ENCODE measurements at regions not wholly inside any gene's neighbourhood (a gene's known extent, or its start where the extent isn't known, plus 50 kb on each side); places are given as distances from the start of the nearest gene placed in this dataset.
A peak's percentile ranks its signal among the peaks of the same experiment; 100 is the strongest.

DNA sequence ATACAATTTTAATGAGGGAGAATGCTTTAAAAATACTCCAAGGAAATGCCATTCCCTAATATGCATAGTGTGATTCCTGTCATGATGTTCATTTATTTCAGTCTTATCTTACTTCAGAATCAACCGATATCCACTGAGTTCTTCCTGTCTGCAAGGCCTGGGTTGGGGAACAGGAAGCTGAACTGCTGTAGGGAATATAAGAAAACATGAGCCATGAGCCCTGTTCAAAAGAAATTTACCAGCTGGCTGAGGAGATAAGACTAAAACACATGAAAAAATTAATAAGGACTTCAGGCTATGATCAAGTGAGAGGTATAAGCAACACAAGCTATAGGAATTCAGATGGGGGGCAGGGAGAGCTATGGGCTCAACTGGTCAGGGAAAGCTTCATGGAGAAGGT is 184.7 kb downstream of the PLPP4 start:
- no peak for DNase-seq (ENCODE audit: low read depth)

DNA sequence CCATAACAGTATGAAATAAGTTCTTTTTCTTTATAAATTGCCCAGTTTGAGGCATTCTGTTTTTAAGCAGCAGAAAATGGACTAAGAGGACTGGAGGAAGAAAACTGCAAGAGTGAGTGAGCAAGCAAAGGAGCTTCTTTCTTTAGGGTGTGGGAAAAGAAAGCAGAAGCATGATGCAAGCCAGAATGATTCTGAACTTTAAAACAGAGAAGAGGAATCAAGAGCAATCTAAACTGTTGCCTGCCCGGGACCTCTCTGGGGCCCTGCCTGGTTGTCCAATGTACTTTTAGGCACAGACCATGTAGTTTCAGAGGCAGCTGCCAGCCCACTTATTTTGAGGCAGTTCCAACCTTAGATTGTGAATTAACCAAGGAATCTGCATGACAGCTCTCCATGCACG is 186.3 kb downstream of the PLPP4 start:
- no peak for DNase-seq (ENCODE audit: low read depth)

DNA sequence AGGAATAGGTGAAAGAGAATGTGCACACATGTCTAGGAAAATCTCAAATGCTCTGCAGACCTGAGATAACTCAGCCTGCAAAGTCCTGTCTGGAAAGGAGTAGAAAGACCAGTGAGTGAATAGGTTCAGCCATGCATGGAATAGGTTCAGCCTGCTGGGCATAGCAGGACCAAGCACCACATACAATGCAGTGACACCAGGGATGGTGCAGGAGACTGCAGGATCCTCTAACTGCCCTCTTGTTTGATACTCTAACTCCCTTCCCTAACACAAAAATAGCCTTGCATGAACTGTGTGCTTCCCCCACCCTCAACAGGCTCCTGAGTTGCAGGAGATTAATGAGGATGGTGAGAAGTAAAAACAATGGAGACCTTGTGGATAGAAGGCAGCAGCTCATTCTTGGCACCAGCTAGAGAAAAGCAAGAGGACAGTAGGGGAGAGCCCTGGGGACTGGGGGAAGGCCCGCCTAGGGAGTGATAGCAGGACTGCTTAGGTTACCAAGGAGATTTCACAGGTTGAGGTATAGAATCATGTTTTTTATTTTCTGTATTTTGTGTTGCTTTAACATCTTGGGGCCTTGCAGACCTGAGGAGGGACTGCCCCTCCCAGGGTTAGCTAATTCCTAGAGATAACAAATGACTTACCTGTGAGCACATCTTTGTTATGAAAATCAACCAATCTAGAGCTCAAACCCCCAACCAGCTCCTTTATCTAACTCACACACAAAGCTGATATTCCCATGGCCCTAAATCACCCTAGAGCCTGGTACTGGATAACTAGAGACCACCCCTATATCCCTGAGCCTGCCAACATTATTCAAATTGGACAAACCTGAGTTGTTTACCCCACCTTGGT is 187.8 kb downstream of the PLPP4 start:
- DNase-seq (ENCODE audit: low read depth): no peak

DNA sequence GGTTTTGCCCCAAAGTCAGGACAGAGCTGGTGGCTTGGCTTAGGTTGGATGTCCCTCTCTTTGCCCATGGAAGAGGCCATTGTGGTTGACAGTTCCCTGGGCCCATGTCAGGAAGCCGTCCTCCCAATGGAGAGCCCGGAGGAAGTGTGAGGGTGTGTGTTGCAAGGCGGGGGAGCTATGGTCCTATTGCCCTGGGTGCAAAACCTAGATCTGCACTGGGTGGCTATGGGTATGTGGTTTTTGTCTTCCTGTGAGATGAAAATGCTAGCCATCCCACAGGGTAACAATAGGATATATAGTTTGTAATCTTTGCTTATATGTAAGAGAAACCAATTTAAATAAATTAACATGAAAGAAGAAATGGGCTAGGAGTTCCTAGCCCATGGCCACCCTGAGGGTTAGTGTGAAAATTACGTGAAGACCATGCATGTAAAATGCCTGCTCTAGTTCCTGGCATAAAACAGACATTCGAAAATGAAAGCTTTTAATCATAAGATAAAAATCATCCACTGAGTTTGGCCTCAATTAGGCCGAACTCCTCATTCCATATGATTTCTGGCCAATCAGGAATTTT is 189.2 kb downstream of the PLPP4 start:
- DNase-seq (ENCODE audit: low read depth): no peak

DNA sequence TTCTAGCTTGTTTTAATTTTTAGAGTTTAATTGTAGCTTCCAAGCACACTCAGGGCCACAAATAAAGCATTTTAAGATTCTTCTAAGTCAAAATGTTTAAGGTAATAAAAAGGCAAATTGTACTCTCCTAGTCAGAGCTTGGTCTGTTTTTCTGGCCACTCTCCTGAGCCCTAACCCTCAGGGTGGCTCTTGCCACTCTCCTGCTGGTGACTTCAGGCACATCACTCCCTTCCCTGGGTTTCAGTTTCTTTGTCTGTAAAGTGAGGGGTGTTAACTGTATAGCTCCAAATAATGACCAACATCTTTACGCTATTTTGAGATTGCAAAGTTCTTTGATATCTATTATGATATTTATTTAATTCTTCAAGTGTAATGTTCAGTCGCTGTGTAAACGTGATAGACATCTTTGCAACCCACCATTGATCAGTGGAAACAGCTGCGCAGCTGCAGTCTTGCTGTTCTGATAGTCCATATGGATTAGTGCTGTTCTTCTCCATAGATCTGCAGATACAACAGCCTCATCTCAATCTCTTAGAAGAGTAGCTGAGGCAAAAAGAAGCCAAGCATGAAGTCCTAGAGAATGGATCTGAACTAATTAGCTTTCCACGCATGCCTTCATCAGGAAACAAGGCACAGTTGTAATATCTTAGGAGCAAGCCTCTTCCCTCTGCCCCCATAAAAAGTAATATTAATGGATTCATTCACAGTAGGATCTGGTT is 189.9 kb downstream of the PLPP4 start:
- no peak for DNase-seq (ENCODE audit: low read depth)

DNA sequence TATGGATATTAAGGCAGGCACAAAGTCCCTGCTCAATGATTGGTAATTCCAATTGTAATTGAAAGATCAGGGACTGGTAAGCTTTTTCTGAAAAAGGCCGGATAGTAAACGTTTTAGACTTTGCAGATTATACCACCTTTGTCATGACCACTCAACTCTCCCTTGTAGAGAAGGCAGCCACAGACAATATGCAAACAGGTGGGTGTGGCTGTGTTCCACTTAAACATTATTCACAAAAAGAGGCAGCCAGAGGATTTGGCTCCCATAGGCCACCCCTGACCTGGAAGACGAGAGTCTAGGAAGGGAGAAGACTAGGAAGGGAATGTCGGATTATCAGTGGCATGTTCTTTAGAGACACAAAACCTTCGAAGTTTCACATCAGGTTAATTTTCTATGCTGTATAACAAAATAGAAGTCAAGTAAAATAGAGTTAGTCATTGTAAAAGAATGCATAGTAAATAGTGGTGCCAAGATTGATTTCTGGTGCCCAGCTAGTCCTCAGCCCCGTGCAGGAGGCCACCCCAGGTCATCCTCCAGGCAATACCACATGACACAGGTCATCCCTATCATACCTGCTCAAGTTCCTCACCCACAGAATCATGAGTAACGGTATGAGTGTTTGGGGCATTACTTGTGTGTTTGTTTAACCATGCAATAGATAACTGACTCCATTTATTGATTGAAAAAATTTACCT is 193.8 kb downstream of the PLPP4 start:
- DNase-seq (ENCODE audit: low read depth): no peak

DNA sequence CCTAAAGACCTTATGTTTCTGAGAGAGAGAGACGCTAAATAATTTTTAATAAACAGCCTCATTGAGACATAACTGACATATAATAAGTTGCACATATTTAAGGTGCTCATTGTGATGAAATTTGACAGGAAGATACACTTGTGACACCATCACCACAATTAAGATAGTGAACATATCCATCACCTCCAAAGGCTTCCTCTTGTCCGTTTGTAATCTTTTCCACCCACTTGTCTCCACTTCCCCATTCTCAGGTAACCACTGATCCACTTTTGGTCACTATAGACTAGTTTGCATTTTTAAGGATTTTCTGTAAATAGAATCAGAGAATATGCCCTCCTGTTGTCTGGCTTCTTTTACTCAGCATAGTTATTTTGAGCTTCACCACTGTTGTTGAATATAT is 195.1 kb upstream of the WDR11 start:
- no peak for DNase-seq (ENCODE audit: low read depth)

DNA sequence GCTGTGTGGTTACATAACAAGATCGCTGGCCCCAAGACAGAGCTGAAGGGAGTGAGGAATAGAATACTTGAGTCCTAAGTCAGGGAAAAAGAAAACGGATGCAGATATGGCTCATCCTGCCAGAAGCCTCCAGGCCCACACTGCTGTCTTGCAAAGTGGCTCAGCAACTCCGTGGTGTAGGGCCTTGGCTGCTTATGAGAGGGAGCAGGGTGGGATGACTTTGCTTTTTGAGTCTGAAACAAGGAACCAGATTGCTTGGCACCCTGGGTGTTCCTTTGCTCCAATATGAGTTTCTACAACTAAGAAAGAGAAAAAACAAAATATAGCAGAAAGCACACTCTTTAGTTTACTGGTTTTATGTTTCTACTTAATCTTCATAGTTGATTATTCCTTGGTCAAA is 193.8 kb upstream of the WDR11 start:
- no peak for DNase-seq (ENCODE audit: low read depth)

DNA sequence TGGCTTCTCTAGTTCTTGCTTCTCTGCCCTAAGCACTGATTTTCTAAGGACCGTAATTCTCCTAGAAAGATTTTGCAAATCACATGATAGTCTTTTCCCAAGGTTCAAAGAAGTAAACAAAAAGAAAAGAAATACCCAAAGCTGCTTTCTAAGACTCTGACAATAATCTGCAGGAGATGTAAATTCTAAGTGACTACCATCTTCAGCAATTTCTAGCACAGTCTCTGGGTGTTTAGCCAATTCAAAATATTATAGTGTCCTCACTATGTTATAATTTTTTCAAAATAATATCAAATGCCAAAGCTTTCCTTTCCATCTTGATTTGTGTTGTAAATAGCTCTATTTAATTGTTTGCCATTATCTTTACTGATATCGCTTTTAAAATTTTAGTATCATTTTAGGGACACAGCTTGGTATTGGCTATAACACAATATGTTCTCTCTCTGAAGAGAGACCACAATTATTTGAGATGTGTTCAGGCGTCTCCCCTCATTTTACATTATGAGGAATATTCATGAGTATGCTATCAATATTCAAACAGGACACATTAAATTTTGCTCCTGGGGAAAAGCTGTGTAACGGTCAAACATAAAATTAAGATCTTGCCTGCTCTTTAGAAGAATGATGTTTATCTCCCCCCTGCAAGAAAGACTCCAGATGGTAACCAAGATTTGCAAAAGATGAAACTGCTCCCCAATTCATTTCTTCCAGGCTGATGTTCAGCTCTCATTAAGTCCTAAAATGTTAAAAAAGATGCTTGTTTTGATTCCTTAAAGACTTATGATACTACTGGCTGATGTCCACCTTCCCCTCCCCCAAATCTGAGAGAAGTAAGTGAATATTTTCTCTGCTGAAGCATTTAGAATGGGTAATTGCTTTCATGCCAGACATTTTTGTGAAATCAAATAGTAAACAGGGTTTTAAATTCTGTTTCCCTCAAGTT is 191.9 kb upstream of the WDR11 start:
- no peak for DNase-seq (ENCODE audit: low read depth)

DNA sequence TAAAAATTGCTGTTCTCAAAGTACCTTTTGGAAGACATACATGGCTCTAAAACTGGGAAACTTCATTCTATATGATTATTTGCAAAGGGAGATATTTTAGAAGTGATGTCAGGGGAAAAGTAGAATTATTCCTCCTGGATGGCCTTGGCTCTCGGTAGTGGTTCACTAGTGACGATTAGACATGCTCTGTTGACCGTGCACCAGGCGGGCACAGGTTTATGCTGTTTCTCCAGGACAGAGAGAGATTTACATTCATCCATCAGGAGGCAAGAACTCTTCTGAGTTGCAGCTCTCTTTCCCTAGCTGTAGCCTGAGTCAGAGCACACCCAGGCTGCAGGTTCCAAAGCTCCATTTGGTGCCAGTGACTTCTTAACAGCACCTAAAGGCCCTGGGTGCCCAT is 184.9 kb upstream of the WDR11 start:
- no peak for DNase-seq (ENCODE audit: low read depth)

DNA sequence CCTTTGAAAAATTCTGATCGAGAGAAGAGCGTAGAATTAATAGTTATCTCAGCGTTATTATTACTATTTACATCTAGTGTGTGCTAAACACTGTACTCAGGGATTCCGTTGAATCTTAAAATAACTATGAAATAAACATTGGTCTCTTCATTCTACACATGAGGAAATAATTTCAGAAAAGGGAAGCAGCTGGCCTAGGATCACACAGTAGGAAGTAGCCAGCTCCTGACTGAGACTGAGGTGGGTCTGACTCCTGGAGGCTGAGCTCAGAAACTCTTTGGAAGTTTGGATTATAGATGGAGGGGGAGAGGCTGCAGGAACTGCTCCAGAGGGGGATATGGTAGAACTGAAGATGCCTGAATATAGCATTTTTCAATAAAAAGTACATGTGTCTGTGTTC is 183.9 kb upstream of the WDR11 start:
- no peak for DNase-seq (ENCODE audit: low read depth)

DNA sequence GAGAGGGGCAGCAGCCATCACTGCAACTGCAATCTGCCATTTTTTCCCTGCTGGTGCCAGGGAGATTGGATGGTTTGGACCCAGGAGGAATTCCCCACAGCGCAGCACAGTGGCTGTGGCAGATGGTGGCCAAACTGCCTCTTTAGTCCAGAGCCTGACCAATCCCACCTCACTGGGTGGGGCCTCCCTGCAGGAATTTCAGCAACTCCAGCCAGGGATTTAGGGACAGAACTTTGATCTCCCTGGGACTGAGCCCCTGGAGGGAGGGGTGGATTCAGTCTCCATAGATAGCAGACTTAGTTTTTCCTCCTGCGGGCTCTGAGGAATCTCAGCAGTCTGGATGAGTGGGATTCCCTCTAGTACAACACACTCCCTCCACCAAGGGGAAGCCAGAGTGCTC is 179.7 kb upstream of the WDR11 start:
- DNase-seq (ENCODE audit: low read depth): no peak

DNA sequence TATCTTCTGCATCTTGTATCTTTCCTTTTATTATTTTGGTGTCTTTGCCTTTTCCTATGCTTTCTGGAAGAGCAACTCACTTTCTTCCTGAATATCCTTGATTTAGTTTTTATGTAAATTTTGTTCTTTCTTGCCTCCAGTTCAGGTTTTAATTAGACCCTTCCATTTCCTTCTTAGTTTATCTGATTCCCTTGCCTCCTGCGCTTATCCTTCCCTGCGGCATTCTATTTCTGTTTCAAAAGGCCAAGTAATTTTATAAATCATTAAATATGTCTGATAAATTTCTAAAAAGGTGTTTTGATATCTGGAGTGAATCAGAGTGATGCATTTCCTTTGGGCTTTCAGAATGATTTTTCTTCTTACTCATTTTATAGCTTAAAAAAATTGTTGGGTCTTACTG is 167.7 kb upstream of the WDR11 start:
- no peak for DNase-seq (ENCODE audit: low read depth)

DNA sequence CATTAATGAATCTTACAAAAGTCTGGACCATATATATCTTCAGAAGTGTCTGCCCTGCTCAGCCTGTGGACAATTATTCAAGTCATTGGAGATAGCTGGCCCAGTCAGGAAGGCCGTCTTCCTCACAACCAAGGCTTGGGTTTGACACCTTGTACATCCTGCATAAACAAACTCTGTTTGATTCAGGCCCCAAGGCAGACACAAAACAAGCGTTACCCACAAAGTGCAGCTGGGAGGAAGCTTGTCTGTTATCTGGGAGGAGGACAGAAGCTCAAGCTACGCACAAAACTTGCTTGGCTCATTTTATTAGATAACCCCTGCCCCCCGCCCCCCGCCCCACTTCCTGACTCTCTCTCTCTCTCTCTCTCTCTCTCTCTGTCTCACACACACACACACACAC is 166.9 kb upstream of the WDR11 start:
- no peak for DNase-seq (ENCODE audit: low read depth)

DNA sequence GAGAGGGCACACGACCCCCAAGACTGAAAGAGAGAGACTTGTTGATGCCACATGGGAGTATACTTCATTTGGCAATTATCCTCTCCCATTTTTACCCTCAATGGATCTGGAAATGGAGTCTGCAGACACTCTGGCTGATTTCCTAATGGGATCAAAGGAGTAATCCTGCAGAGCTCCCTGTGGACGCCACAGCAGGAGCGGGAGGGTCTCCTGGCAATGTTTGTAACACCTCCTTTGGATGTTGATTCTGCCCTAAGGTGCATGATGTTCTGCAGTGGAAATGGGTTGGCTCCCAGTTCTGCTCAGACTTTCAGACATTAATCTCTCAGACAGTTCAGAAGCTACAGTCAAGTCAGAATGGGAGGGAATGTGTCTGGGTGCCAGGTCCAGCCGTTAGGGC is 166.0 kb upstream of the WDR11 start:
- no peak for DNase-seq (ENCODE audit: low read depth)

DNA sequence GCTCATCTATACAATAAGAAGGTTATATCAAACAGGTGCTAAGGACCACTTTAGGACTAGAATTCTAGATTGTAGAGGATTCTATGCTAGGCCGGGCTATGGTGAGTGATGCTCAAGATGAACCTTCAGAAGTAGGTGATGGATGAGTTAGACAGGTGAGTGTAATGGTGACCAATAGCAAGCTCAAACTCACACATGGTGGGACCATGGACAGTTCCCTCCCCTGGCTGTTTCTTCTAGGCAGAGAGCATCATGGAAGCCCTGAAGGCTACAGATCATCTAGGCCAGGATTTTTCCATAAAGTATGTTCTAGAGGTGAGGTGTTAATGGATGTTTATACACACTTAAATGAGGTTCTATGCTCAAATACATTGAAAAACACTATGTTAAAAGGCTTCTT is 162.2 kb upstream of the WDR11 start:
- DNase-seq (ENCODE audit: low read depth): peak; percentile 3

DNA sequence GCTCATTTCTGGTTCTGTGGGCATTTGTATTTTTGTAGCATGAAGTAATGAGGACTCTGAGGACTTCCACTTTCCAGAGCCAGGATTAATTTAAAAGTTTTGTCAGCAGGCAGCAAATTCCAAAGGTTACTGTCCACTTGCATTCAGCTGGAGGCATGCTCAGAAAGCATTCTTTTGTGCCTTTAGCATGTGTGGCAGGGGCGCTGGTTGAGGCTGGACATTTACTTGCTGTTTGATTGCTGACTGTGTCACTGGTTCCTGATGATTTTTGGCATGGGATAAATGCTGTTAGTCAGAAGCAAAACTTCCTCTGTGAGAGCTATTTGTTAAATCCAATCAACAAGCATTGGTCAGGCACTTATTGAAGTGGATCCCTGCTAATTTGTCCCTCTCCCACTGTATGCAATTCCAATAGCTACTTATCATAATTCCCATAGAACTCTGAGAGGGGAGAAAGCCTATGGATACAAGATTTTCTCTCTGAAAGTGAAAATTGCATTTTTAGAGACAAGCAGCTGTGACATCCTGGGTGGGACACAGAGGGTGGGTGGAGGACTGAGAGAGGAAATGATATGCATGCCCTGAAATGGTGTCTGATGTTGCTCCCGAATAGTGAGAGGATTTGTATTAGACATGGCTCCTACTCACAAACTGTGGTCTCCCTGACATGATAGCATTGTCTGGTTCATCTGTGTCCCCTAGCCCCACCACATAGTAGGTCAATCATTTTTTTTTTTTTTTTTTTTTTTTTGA is 161.2 kb upstream of the WDR11 start:
- no peak for DNase-seq (ENCODE audit: low read depth)

DNA sequence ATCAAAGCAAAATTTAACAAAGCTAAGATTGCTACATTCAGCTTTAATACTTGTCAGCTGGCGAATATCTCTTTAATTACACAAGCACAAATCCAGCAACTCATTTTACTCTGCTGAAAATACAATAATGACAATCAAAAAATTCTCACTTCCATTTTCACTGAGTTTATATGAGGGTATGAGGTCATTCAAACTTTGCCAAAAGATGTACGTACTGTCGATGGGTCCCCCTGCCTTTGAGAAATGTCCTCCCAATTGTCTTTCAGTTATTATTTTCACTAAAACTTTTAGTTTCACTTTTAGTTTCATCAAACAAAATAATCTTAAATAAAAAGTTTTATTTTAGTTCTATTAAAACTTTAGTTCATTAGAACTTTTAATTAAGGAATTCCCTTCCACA is 159.5 kb upstream of the WDR11 start:
- no peak for DNase-seq (ENCODE audit: low read depth)

DNA sequence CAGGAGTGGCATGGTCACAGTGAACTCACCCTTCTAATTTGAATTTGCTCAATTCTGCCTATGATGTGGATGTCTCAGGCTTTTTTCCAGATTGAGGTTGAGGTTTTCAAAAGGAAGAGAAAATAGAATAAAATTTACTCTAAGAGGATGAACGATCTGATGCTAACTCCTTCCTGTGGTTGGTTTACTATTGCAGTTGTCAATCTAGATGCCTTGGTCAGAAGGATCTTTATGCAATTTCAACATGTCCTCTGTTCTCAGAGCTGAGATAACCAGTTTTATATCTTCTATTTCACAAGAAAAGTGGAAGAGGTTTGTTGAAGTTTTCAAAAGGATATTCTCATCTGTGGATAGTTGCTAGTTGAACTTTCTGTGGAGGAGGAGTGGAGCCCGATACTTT is 150.7 kb upstream of the WDR11 start:
- DNase-seq (ENCODE audit: low read depth): no peak

DNA sequence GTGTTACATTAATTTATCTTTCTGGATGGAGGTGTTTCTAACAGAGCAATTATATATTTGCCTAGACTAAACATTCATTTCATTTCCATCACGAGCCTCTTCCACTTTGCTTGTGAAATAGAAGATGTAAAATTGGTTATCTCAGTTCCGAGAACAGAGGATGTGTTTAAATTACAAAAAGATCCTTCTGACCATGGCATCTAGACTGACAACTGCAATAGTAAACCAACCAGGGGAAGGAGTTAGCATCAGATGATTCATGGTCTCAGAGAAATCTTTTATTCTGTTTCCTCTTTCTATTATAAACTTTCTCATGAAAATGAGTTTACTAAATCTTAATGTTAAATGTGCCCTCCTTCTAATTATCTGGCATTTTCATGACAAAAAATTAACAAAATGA is 149.8 kb upstream of the WDR11 start:
- no peak for DNase-seq (ENCODE audit: low read depth)

DNA sequence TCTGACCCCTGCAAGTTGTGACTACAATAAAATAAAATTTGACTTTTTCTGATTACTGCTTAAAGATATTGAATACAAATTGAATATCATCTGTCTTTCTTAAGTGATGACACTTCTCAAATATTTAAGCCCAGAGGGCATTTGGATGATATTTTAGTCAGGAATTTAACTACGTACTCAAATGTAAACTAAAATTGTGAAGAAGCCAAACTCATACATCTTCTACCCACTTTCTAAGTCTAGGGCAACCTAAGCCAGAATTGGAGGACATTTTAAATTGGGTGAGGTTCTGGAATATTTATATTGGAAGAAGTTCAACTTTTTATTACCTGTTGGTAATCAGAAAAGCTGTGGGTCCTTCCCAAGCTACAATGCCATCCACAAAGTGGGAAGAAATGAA is 149.1 kb upstream of the WDR11 start:
- DNase-seq (ENCODE audit: low read depth): no peak

Measured in iris pigment epithelial cell (primary cell).